ENCODE measurements at regions not wholly inside any gene's neighbourhood (a gene's known extent, or its start where the extent isn't known, plus 50 kb on each side); places are given as distances from the start of the nearest gene placed in this dataset.
A peak's percentile ranks its signal among the peaks of the same experiment; 100 is the strongest.

- TF ChIP-seq, protein P1, sequence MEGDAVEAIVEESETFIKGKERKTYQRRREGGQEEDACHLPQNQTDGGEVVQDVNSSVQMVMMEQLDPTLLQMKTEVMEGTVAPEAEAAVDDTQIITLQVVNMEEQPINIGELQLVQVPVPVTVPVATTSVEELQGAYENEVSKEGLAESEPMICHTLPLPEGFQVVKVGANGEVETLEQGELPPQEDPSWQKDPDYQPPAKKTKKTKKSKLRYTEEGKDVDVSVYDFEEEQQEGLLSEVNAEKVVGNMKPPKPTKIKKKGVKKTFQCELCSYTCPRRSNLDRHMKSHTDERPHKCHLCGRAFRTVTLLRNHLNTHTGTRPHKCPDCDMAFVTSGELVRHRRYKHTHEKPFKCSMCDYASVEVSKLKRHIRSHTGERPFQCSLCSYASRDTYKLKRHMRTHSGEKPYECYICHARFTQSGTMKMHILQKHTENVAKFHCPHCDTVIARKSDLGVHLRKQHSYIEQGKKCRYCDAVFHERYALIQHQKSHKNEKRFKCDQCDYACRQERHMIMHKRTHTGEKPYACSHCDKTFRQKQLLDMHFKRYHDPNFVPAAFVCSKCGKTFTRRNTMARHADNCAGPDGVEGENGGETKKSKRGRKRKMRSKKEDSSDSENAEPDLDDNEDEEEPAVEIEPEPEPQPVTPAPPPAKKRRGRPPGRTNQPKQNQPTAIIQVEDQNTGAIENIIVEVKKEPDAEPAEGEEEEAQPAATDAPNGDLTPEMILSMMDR (IDR thresholded peaks at IDR 0.05; ENCODE audit: insufficient read depth, missing control alignments) = no peak
- FAIRE-seq (no peak), DNase-seq (ENCODE audit: insufficient read length, low spot score) (no peak)
These were observed 95.6 kb downstream of the P2RY1 start for GRCh38 chr3:152930516-152930915.

GRCh38 chr3:152937234-152937633 is 102.3 kb downstream of the P2RY1 start:
- TF ChIP-seq, protein P1 (IDR thresholded peaks at IDR 0.05; ENCODE audit: insufficient read depth, missing control alignments) = peak; percentile 44
- FAIRE-seq (no peak), DNase-seq (ENCODE audit: insufficient read length, low spot score) (no peak)

DNA sequence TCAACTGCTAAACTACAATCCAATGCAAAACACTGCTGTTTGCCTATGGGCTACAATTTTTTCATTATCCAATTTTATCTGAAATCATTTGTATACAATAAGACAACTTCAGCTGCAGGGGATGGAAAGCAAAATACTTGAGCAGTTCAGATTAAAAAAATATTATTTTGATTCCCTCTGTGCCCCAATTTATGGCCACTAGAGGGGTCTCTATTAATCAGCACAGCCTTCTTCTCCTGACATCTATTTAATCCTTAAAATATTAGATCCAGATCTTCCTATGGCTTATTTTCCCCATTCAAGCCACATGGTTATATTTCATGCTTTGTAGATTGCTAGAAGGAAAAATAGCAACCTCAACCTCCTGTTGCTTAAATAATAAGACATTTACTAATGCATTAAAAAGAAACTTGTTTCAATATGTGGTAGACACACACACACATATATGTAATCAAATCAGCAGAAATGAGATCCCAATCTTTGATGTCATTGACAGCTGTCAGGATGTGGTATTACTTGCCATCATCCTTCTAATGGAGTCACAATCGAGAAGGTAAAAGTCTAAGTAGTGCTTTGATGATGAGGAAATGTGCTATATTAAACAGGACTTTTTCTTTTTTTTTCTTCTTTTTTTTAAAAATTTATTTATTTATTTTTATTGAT is 104.2 kb downstream of the P2RY1 start:
- TF ChIP-seq, protein P1 (IDR thresholded peaks at IDR 0.05; ENCODE audit: insufficient read depth, missing control alignments) = peak; percentile 16
- DNase-seq (ENCODE audit: insufficient read length, low spot score) = no peak
- FAIRE-seq = no peak

- TF ChIP-seq, protein P1 (IDR thresholded peaks at IDR 0.05; ENCODE audit: insufficient read depth, missing control alignments) = no peak
These were observed 106.9 kb downstream of the P2RY1 start for GRCh38 chr3:152941859-152942258.

DNA sequence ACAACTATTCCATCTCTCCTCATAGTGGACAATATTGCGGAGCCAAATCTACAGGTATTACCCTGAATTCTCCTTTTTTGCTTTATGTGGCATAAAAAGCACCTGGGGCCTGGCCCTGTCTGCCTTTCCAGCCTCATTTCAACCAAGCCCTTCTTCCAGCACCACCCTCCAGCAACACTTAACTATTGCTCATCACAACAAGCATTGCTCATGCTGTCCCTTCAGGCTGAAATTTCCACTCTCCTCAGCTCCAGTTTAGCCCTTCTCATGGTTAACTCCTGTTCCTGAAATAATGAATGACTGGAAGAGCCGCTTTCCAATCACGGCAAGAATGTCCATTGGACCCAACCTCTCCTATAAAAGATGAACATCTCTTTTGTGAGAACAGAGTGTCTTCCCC is 107.4 kb downstream of the P2RY1 start:
- no peak for DNase-seq (ENCODE audit: insufficient read length, low spot score)
- TF ChIP-seq, protein P1 (IDR thresholded peaks at IDR 0.05; ENCODE audit: insufficient read depth, missing control alignments) = no peak
- FAIRE-seq = no peak

More at GRCh38 chr3:152941859-152942258, 106.9 kb downstream of the P2RY1 start:
- DNase-seq (ENCODE audit: insufficient read length, low spot score) (no peak), FAIRE-seq (no peak)

DNA sequence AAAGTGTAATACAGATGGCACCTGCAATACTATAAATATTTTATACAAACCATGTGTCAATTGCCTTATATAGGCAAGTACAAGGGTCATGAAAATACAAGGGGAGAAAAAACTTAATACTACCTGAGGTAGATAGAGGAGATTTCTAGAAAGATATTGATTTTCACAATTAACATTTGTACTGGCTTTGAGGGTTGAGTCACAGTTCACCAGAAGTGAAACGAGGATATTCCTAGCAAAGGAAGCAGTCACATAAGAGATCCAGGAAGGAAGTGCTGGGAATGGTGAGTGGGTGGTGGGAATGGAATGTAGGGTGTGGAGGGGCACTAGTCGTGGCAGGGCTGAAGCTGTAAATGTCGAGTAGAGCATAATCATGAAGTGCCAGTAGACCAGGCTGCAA is 108.7 kb downstream of the P2RY1 start:
- DNase-seq (ENCODE audit: insufficient read length, low spot score) = no peak
- TF ChIP-seq, protein P1 (IDR thresholded peaks at IDR 0.05; ENCODE audit: insufficient read depth, missing control alignments) = no peak
- no peak for FAIRE-seq

DNA sequence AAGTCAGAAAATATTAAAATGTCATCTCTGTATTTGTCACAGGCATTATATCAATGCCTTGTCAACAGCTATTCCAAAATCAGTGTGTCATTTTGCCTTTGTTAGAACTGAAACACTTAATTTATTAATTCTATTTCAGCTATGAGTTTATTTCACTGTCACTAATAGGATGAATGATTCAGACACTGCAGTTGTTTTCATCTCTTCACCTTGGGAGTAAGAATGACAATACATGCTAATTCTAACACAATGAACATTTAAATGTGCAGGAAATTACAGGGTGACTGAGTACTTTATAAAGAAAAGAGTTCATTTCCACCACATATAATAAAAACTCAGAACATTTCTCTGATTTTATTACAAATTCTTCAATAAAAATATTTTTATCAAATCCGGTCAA is 109.7 kb downstream of the P2RY1 start:
- TF ChIP-seq, protein P1 (IDR thresholded peaks at IDR 0.05; ENCODE audit: insufficient read depth, missing control alignments) = no peak
- FAIRE-seq = no peak

More for the DNA sequence above, 109.7 kb downstream of the P2RY1 start:
- DNase-seq (ENCODE audit: insufficient read length, low spot score) = no peak

Data from D721Med (cell line).